GM23248 (cell line): ENCODE measurements at regions not wholly inside any gene's neighbourhood (a gene's known extent, or its start where the extent isn't known, plus 50 kb on each side); places are given as distances from the start of the nearest gene placed in this dataset.

Experiments used
- DNase-seq: peaks from one replicate; pipeline ENCODE4 v3.0.0-alpha.2; 2015
- H2AFZ ChIP-seq: fragments of 200-600 bp; sonication (generic); 2 replicates; pipeline ENCODE4 v1.6.1; 2016; ENCODE audit warnings: antibody characterized with exemption
- H3F3A ChIP-seq: fragments of 200-600 bp; sonication (generic); 2 replicates; pipeline ENCODE4 v1.6.1; 2016; ENCODE audit warnings: mild to moderate bottlenecking, antibody characterized with exemption, mixed run types; ENCODE audit not compliant: insufficient read depth
- H3K27ac ChIP-seq: fragments of 200-600 bp; sonication (generic); 2 replicates; pipeline ENCODE4 v1.5.1; 2016; ENCODE audit warnings: mild to moderate bottlenecking
- H3K27me3 ChIP-seq: fragments of 200-600 bp; sonication (generic); replicated peaks from 2 replicates; pipeline ENCODE4 v1.6.1; 2016; ENCODE audit warnings: mild to moderate bottlenecking; ENCODE audit not compliant: insufficient read depth
- H3K36me3 ChIP-seq: fragments of 200-600 bp; sonication (generic); 2 replicates; pipeline ENCODE4 v1.6.1; 2016; ENCODE audit warnings: low read depth, mild to moderate bottlenecking
- H3K4me1 ChIP-seq: fragments of 200-600 bp; sonication (generic); 2 replicates; pipeline ENCODE4 v1.6.1; 2016; ENCODE audit warnings: mild to moderate bottlenecking; ENCODE audit not compliant: insufficient read depth
- H3K4me2 ChIP-seq: fragments of 200-600 bp; sonication (generic); one replicate; pipeline ENCODE4 v1.6.1; 2016; ENCODE audit warnings: mild to moderate bottlenecking; ENCODE audit not compliant: unreplicated experiment
- H3K4me3 ChIP-seq: fragments of 200-600 bp; sonication (generic); 2 replicates; pipeline ENCODE4 v1.5.1; 2016; ENCODE audit warnings: mild to moderate bottlenecking
- H3K79me2 ChIP-seq: fragments of 200-600 bp; sonication (generic); 2 replicates; pipeline ENCODE4 v1.6.1; 2016; ENCODE audit warnings: mild to moderate bottlenecking; ENCODE audit not compliant: insufficient read depth
- H3K9ac ChIP-seq: fragments of 200-600 bp; sonication (generic); 2 replicates; pipeline ENCODE4 v1.6.1; 2016; ENCODE audit warnings: mild to moderate bottlenecking
- H3K9me2 ChIP-seq: fragments of 200-600 bp; sonication (generic); 2 replicates; pipeline ENCODE4 v1.6.1; 2016; ENCODE audit warnings: mixed run types, mild to moderate bottlenecking, moderate library complexity; ENCODE audit not compliant: insufficient read depth
- H3K9me3 ChIP-seq: fragments of 200-600 bp; sonication (generic); one replicate; pipeline ENCODE4 v1.6.1; 2017; ENCODE audit warnings: low read depth
- H4K20me1 ChIP-seq: fragments of 200-600 bp; sonication (generic); 2 replicates; pipeline ENCODE4 v1.6.0; 2016; ENCODE audit not compliant: insufficient read depth
- EZH2 ChIP-seq: fragments of 200-600 bp; sonication (generic); IDR thresholded peaks from 2 replicates; pipeline ENCODE4 v1.6.1; 2018; ENCODE audit warnings: antibody characterized with exemption, mild to moderate bottlenecking; ENCODE audit not compliant: insufficient read depth, poor library complexity, severe bottlenecking
- EZH2phosphoT487 ChIP-seq: fragments of 200-600 bp; sonication (generic); IDR thresholded peaks from 2 replicates; pipeline ENCODE4 v1.6.1; 2018; ENCODE audit warnings: antibody characterized with exemption, moderate library complexity, mild to moderate bottlenecking, low read depth; ENCODE audit not compliant: insufficient read depth
- WGBS, 2 experiments: methylation state at CpG; one replicate each; pipeline ENCODE4 v1.1.6; 2015 to 2017; ENCODE audit warnings: low lambda C conversion rate in 2 of 2, low coverage in 1 of 2; ENCODE audit errors: missing lambda C conversion rate in 2 of 2; 5-methylcytosine and 5-hydroxymethylcytosine counted together
- in situ Hi-C: fragments of 300-500 bp; cut with MboI; formaldehyde crosslinking; loops from 2 replicates; pipeline ENCODE4 v1.15.0; 2020

DNA sequence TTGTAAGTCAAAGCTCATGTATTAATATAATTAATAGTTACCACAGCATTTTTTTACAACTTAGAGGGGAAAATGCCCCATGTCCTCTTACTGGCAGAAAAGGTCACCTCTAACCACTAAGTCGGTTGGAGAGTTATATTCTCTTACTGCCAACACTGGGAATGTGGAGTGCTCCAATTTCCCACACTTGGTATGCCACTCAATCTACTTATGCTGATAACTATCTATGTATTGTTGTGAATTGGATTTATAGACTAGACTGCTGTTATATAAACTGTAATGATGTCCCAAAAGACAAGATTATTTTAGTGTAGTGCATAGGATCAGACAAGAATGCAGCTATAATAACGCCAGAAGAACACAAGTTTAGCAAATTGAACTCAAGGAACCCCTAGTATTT, 2385.2 kb upstream of the C9orf72 start:
- Histone ChIP-seq H4K20me1 (no peaks in the 10 kb centered on the region), H3K9ac (no peak overlapping the region), H3F3A (no peaks in the 10 kb centered on the region), H2AFZ (no peak overlapping the region), H3K9me3 (no peaks in the 10 kb centered on the region), H3K27me3 (no peaks in the 10 kb centered on the region), H3K4me2 (no peak overlapping the region), H3K4me3 (no peak overlapping the region), H3K79me2 (no peaks in the 10 kb centered on the region), H3K4me1 (no peaks in the 10 kb centered on the region), H3K36me3 (no peaks in the 10 kb centered on the region), H3K9me2 (no peaks in the 10 kb centered on the region), H3K27ac (no peak overlapping the region)
- 0 to 4% methylated on average over 2 of the region's 2 CpGs for WGBS, 2 experiments
- no peak for TF ChIP-seq EZH2
- no peak for TF ChIP-seq EZH2phosphoT487
- in situ Hi-C loops: no loop called here
- DNase-seq: no peak

GRCh38 chr9:29965834-29966233, 2392.6 kb upstream of the C9orf72 start:
- Histone ChIP-seq H3K4me3 (no peak overlapping the region), H3K9me3 (no peaks in the 10 kb centered on the region), H4K20me1 (no peaks in the 10 kb centered on the region), H3K79me2 (no peaks in the 10 kb centered on the region), H3K27me3 (no peaks in the 10 kb centered on the region), H3K27ac (no peak overlapping the region), H3K36me3 (no peaks in the 10 kb centered on the region), H3F3A (no peaks in the 10 kb centered on the region), H2AFZ (no peak overlapping the region), H3K4me2 (no peak overlapping the region), H3K9me2 (no peaks in the 10 kb centered on the region), H3K4me1 (no peaks in the 10 kb centered on the region), H3K9ac (no peak overlapping the region)
- DNase-seq: no peak
- 17 to 22% methylated on average over 6 of the region's 6 CpGs for WGBS, 2 experiments
- in situ Hi-C loops: no loop called here
- no peak for TF ChIP-seq EZH2
- TF ChIP-seq EZH2phosphoT487: no peak

DNA sequence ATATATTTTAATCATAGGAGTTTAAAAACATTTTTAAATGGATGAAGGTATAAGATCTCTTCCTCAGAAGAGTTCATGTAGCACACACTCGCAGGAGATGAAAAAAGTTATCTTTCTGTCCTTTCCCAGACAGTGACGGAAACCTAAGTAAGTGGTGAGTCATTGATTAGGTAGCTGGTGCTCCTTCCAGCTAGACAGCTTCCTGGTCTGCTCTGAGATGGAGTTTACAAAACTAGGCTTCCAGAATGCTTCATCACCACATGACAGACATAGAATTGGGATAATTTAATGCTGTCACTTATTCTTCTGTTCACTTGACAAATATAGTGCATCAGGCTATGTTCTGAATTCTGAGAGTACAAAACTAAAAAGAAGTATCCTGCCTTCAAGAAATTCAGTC, 2393.0 kb upstream of the C9orf72 start:
- H2AFZ ChIP-seq: no peak overlapping the region
- no peak for DNase-seq
- no peaks in the 10 kb centered on the region for H3K4me1 ChIP-seq
- H3K4me3 ChIP-seq: no peak overlapping the region
- no peaks in the 10 kb centered on the region for H3F3A ChIP-seq
- TF ChIP-seq EZH2phosphoT487 (no peak), EZH2 (no peak)
- H3K27me3 ChIP-seq: no peaks in the 10 kb centered on the region
- no peak overlapping the region for H3K4me2 ChIP-seq
- no peaks in the 10 kb centered on the region for H3K9me3 ChIP-seq
- H3K9ac ChIP-seq: no peak overlapping the region
- H4K20me1 ChIP-seq: no peaks in the 10 kb centered on the region
- no peaks in the 10 kb centered on the region for H3K9me2 ChIP-seq
- in situ Hi-C loops: no loop called here
- H3K79me2 ChIP-seq: no peaks in the 10 kb centered on the region
- WGBS, 2 experiments: 12 to 31% methylated on average over 2 of the region's 2 CpGs
- H3K36me3 ChIP-seq: no peaks in the 10 kb centered on the region
- H3K27ac ChIP-seq: no peak overlapping the region

DNA sequence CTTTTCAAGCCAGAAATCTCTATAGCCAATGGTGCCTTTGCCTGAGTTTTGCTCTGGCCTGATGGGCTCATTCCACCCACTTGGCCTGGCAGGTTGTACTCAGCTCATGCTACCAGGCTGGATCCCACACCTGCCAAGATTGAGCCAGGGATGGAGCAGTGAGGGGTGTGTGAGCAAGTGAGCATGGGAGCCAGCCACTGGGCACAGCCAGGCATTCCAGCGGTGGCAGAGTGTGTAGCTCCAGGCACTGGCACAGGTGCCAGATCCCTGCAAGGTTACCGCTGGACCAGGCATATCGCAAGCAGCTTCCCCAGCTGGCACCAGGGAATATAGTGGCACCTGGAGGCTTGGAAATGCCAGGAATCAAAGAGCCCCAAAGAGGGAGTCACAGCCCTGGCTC, 2395.6 kb upstream of the C9orf72 start:
- Histone ChIP-seq H4K20me1 (no peaks in the 10 kb centered on the region), H3K9ac (no peak overlapping the region), H3K27ac (no peak overlapping the region), H3K4me2 (no peak overlapping the region), H3K4me3 (no peak overlapping the region), H3K9me3 (no peaks in the 10 kb centered on the region), H3K36me3 (no peaks in the 10 kb centered on the region), H3F3A (no peaks in the 10 kb centered on the region), H3K79me2 (no peaks in the 10 kb centered on the region), H3K4me1 (no peaks in the 10 kb centered on the region), H2AFZ (no peak overlapping the region), H3K9me2 (no peaks in the 10 kb centered on the region), H3K27me3 (no peaks in the 10 kb centered on the region)
- DNase-seq: no peak
- TF ChIP-seq EZH2 (no peak), EZH2phosphoT487 (no peak)
- 47 to 49% methylated on average over 3 of the region's 3 CpGs for WGBS, 2 experiments
- in situ Hi-C loops: no loop called here

DNA sequence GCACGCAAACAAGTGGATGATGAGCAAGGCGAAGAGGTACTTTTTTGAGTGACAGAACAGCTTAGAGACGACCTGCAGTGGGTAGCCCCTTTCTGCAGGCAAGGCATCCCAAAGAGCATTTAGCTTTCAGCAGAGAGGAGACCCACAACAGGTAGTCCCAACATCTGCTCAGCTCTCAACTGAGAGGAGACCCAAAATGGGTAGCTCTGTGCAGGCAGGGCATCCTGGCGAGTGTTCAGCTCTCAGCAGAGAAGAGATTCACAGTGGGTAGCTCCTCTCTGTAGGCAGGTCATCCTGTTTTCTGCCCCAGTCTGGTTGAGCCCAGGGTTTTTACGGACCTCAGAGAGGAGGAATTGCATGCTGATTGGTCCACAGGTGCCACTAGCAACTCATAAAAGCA, 2396.1 kb upstream of the C9orf72 start:
- no peaks in the 10 kb centered on the region for H3K9me3 ChIP-seq
- H3K4me1 ChIP-seq: no peaks in the 10 kb centered on the region
- no peak overlapping the region for H3K4me3 ChIP-seq
- H3K27ac ChIP-seq: no peak overlapping the region
- in situ Hi-C loops: no loop called here
- DNase-seq: no peak
- H3K27me3 ChIP-seq: no peaks in the 10 kb centered on the region
- no peaks in the 10 kb centered on the region for H3F3A ChIP-seq
- no peaks in the 10 kb centered on the region for H4K20me1 ChIP-seq
- no peak overlapping the region for H3K9ac ChIP-seq
- no peak overlapping the region for H2AFZ ChIP-seq
- TF ChIP-seq EZH2 (no peak), EZH2phosphoT487 (no peak)
- H3K79me2 ChIP-seq: no peaks in the 10 kb centered on the region
- no peaks in the 10 kb centered on the region for H3K9me2 ChIP-seq
- H3K4me2 ChIP-seq: no peak overlapping the region
- 17 to 21% methylated on average over 5 of the region's 5 CpGs for WGBS, 2 experiments
- no peaks in the 10 kb centered on the region for H3K36me3 ChIP-seq
